B cell (primary cell): ENCODE measurements at regions not wholly inside any gene's neighbourhood (a gene's known extent, or its start where the extent isn't known, plus 50 kb on each side); places are given as distances from the start of the nearest gene placed in this dataset.

Experiments
- ATAC-seq: fragments of 200-7000 bp; cut with Tn5 transposase; one replicate; pipeline ENCODE4 v1.10.0; 2021; ENCODE audit warnings: low read depth, mild to moderate bottlenecking, moderate number of reproducible peaks, moderate library complexity
- CTCF ChIA-PET: fragments of 350-600 bp; sonication (Branson Sonifier 250); formaldehyde crosslinking; loops from one replicate; lab custom pipeline; 2021; ENCODE audit warnings: antibody characterized with exemption, inconsistent platforms; lab: Charles Lee
- POLR2A ChIA-PET: fragments of 350-600 bp; sonication (Branson Sonifier 250); formaldehyde crosslinking; loops from one replicate; lab custom pipeline; 2021; ENCODE audit warnings: antibody characterized with exemption; lab: Charles Lee
- DNase-seq: peaks from one replicate; pipeline ENCODE4 v3.0.0; 2013
- H2AFZ ChIP-seq: 2 replicates; pipeline ENCODE4 v1.6.1; 2012; ENCODE audit warnings: mild to moderate bottlenecking, low read depth, low read length; ENCODE audit not compliant: insufficient read depth, poor library complexity, severe bottlenecking
- H3K27ac ChIP-seq, 2 donors: 1 replicate in 1 of 2; 2 replicates in 1 of 2; pipeline ENCODE4 v1.5.1; 2012 to 2013; ENCODE audit warnings: low read length in 2 of 2, mild to moderate bottlenecking in 2 of 2, moderate library complexity in 1 of 2
- H3K27me3 ChIP-seq, 4 experiments: fragments of 200-600 bp in 1 of 4; sonication (generic) in 1 of 4; replicated peaks in 1 of 4; 1 replicate in 2 of 4; 2 replicates in 2 of 4; pipeline versions ENCODE4 v1.6.1 to v1.7.0; 2013 to 2016; ENCODE audit warnings: low read length in 3 of 4, mild to moderate bottlenecking in 2 of 4, mixed read lengths in 1 of 4, moderate library complexity in 1 of 4; ENCODE audit not compliant: insufficient read depth in 4 of 4, control insufficient read depth in 3 of 4; ENCODE audit errors: control extremely low read depth in 1 of 4
- H3K36me3 ChIP-seq, 2 experiments: replicated peaks in 1 of 2; 1 replicate in 1 of 2; 2 replicates in 1 of 2; pipeline versions ENCODE4 v1.6.1 to v1.7.1; 2013; ENCODE audit warnings: low read length in 1 of 2; ENCODE audit not compliant: insufficient read depth in 2 of 2, control insufficient read depth in 1 of 2; ENCODE audit errors: control extremely low read depth in 1 of 2, extremely low read depth in 1 of 2
- H3K4me1 ChIP-seq, 2 donors: fragments of 200-600 bp in 1 of 2; sonication (generic) in 1 of 2; 1 replicate in 1 of 2; 2 replicates in 1 of 2; pipeline versions ENCODE4 v1.5.1 to v1.6.1; 2013 to 2017; ENCODE audit warnings: low read length in 2 of 2; ENCODE audit not compliant: control insufficient read depth in 2 of 2, insufficient read depth in 2 of 2
- H3K4me2 ChIP-seq: replicated peaks from 2 replicates; pipeline ENCODE3; 2012; ENCODE audit warnings: mild to moderate bottlenecking, low read depth, low read length; ENCODE audit not compliant: poor library complexity, severe bottlenecking
- H3K4me3 ChIP-seq, 5 experiments: fragments of 200-600 bp in 1 of 5; sonication (generic) in 1 of 5; 1 replicate in 3 of 5; 2 replicates in 2 of 5; pipeline versions ENCODE4 v1.5.1 to v1.7.0; 2011 to 2016; ENCODE audit warnings: low read length in 4 of 5, mild to moderate bottlenecking in 4 of 5, low read depth in 2 of 5, control low read depth in 1 of 5, moderate library complexity in 1 of 5; ENCODE audit not compliant: insufficient read depth in 1 of 5; ENCODE audit errors: control extremely low read depth in 1 of 5, extremely low read depth in 1 of 5
- H3K79me2 ChIP-seq: fragments of 200-600 bp; sonication (generic); one replicate; pipeline ENCODE4 v1.6.0; 2016; ENCODE audit warnings: low read length; ENCODE audit not compliant: control insufficient read depth, insufficient read depth
- H3K9ac ChIP-seq: fragments of 200-600 bp; sonication (generic); 2 replicates; pipeline ENCODE4 v1.6.1; 2017; ENCODE audit warnings: mild to moderate bottlenecking, low read length, moderate library complexity
- H3K9me3 ChIP-seq, 3 donors: one replicate each; pipeline versions ENCODE4 v1.6.1 to v1.7.1; 2013; ENCODE audit warnings: low read length in 2 of 3; ENCODE audit not compliant: control insufficient read depth in 2 of 3, insufficient read depth in 1 of 3; ENCODE audit errors: control extremely low read depth in 1 of 3
- H4K20me1 ChIP-seq: 2 replicates; pipeline ENCODE4 v1.6.0; 2012; ENCODE audit warnings: mild to moderate bottlenecking, low read length; ENCODE audit not compliant: insufficient read depth, control insufficient read depth, poor library complexity, severe bottlenecking
- H3K27ac Mint-ChIP-seq: one replicate; pipeline ENCODE4 v1.8.0; 2021; ENCODE audit warnings: mixed read lengths
- H3K27me3 Mint-ChIP-seq: one replicate; pipeline ENCODE4 v1.8.0; 2021; ENCODE audit warnings: mixed read lengths
- H3K4me1 Mint-ChIP-seq: one replicate; pipeline ENCODE4 v1.8.0; 2021; ENCODE audit warnings: mixed read lengths
- H3K4me3 Mint-ChIP-seq: one replicate; pipeline ENCODE4 v1.8.0; 2021; ENCODE audit warnings: mixed read lengths
- H3K9me3 Mint-ChIP-seq: one replicate; pipeline ENCODE4 v1.8.0; 2022; ENCODE audit warnings: mixed read lengths; ENCODE audit not compliant: insufficient read depth
- CTCF ChIP-seq: fragments of 200-600 bp; IDR thresholded peaks from one replicate; pipeline ENCODE4 v1.8.0; 2022; ENCODE audit warnings: antibody characterized with exemption, mild to moderate bottlenecking
- EZH2 ChIP-seq: IDR thresholded peaks from 2 replicates; pipeline ENCODE4 v1.6.1; 2012; ENCODE audit warnings: borderline replicate concordance, low read depth, mild to moderate bottlenecking, moderate library complexity, low read length; ENCODE audit not compliant: insufficient read depth, poor library complexity, severe bottlenecking
- WGBS: methylation state at CpG from one replicate; pipeline ENCODE4 v1.1.5; 2013; ENCODE audit warnings: missing lambda C conversion rate; ENCODE audit not compliant: insufficient coverage; 5-methylcytosine and 5-hydroxymethylcytosine counted together
- intact Hi-C: fragments of 100-400 bp; cut with micrococcal nuclease; formaldehyde crosslinking; loops from one replicate; pipeline ENCODE4 v1.10.0; 2022

- intact Hi-C loops, result no loop called here
- Histone ChIP-seq H3K27ac (no peak overlapping the region), H4K20me1 (no peaks in the 10 kb centered on the region), H3K4me1 (no peaks in the 10 kb centered on the region), H2AFZ (no peak overlapping the region), H3K27me3 (no peaks in the 10 kb centered on the region), H3K79me2 (no peaks in the 10 kb centered on the region), H3K9ac (no peak overlapping the region), H3K4me2 (no peak overlapping the region), H3K36me3 (no peaks in the 10 kb centered on the region), H3K9me3 (peaks cover 0 to 49% (median 0%) of the 10 kb centered on the region in 3 donors), H3K4me3 (no peak overlapping the region)
- no peak for ATAC-seq
- Mint-ChIP-seq H3K9me3 (peaks cover 4% of the 10 kb centered on the region), H3K27me3 (no peaks in the 10 kb centered on the region), H3K4me1 (no peaks in the 10 kb centered on the region), H3K27ac (no peak overlapping the region), H3K4me3 (no peak overlapping the region)
- no peak for DNase-seq
- no peak for TF ChIP-seq CTCF
- no peak for TF ChIP-seq EZH2
- 90% methylated on average over 18 of the region's 22 CpGs for WGBS
- POLR2A ChIA-PET, result no interaction called here
- CTCF ChIA-PET, result no interaction called here
These were observed 485.2 kb upstream of the SALL3 start for GRCh38 chr18:78494204-78495085.

GRCh38 chr18:78495550-78495949 lies 484.1 kb upstream of the SALL3 start:
- Histone ChIP-seq H3K9me3 (peaks cover 0 to 60% (median 0%) of the 10 kb centered on the region in 3 donors), H3K27ac (no peak overlapping the region), H3K79me2 (no peaks in the 10 kb centered on the region), H4K20me1 (no peaks in the 10 kb centered on the region), H3K27me3 (no peaks in the 10 kb centered on the region), H3K36me3 (no peaks in the 10 kb centered on the region), H3K4me3 (no peak overlapping the region), H2AFZ (no peak overlapping the region), H3K9ac (no peak overlapping the region), H3K4me1 (no peaks in the 10 kb centered on the region), H3K4me2 (no peak overlapping the region)
- ATAC-seq (no peak), DNase-seq (no peak)
- WGBS, result 97% methylated on average over 13 of the region's 14 CpGs
- peaks cover 4% of the 10 kb centered on the region for H3K9me3 Mint-ChIP-seq
- intact Hi-C loops, result no loop called here
- TF ChIP-seq EZH2 (no peak), CTCF (no peak)
- no peak overlapping the region for H3K27ac Mint-ChIP-seq
- POLR2A ChIA-PET, result no interaction called here
- no peaks in the 10 kb centered on the region for H3K4me1 Mint-ChIP-seq
- H3K4me3 Mint-ChIP-seq, result no peak overlapping the region
- CTCF ChIA-PET, result no interaction called here
- no peaks in the 10 kb centered on the region for H3K27me3 Mint-ChIP-seq
